AG04449 (cell line): ENCODE measurements at regions not wholly inside any gene's neighbourhood (a gene's known extent, or its start where the extent isn't known, plus 50 kb on each side); places are given as distances from the start of the nearest gene placed in this dataset.

Source experiments
- CTCF ChIA-PET: fragments of 350-600 bp; formaldehyde crosslinking; extraction: SDS; loops from one replicate; lab custom pipeline; 2021; ENCODE audit warnings: antibody characterized with exemption; lab: Yijun Ruan, JAX
- POLR2A ChIA-PET: fragments of 400-600, 350-600 bp; formaldehyde crosslinking; extraction: SDS; loops from one replicate; lab custom pipeline; 2020; ENCODE audit warnings: antibody characterized with exemption, inconsistent platforms; lab: Yijun Ruan, JAX
- DNase-seq: peaks from one replicate; pipeline ENCODE4 v3.0.0-alpha.2; 2010; ENCODE audit warnings: low read depth, low spot score
- H3K4me3 ChIP-seq: 2 replicates; pipeline ENCODE4 v1.5.1; 2011; ENCODE audit warnings: low read depth, mild to moderate bottlenecking, control low read depth, low read length
- CTCF ChIP-seq: IDR thresholded peaks from one replicate; pipeline ENCODE4 v1.5.1; 2011; ENCODE audit warnings: mild to moderate bottlenecking, moderate library complexity, low read length, control low read depth, inconsistent platforms; ENCODE audit not compliant: insufficient read depth; ENCODE audit errors: missing control alignments

GRCh38 chr9:34887841-34888240 is 70.2 kb upstream of the PHF24 start:
- ChIA-PET POLR2A (no interaction called here), CTCF (interaction anchor here (0.7 to 7.0 kb wide), 2 partner anchors 11 to 227 kb away, joined by 3 to 40 read pairs; no protein-coding TSS in a partner anchor)
- DNase-seq: no peak
- no peak overlapping the region for H3K4me3 ChIP-seq
- no peak for TF ChIP-seq CTCF

- ChIA-PET CTCF (interaction anchor here (7.0 kb wide), 1 partner anchor 14 kb away, joined by 40 read pairs; no protein-coding TSS in a partner anchor), POLR2A (no interaction called here)
- no peak for DNase-seq
- no peak overlapping the region for H3K4me3 ChIP-seq
- TF ChIP-seq CTCF: no peak
Observed at GRCh38 chr9:34884747-34885189, 73.3 kb upstream of the PHF24 start.

- ChIA-PET POLR2A (no interaction called here), CTCF (no interaction called here)
- no peak for TF ChIP-seq CTCF
- no peak overlapping the region for H3K4me3 ChIP-seq
- no peak for DNase-seq
Observed at GRCh38 chr9:34876096-34876495, 82.0 kb upstream of the PHF24 start.

- no peak overlapping the region for H3K4me3 ChIP-seq
- DNase-seq: no peak
- CTCF ChIA-PET: interaction anchor here (1.0 to 1.2 kb wide), 2 partner anchors 30 to 169 kb away, joined by 3 read pairs; no protein-coding TSS in a partner anchor
- POLR2A ChIA-PET: no interaction called here
- TF ChIP-seq CTCF: peak; percentile 15
Observed at GRCh38 chr9:34869390-34869789, 88.7 kb upstream of the PHF24 start.

- ChIA-PET POLR2A (no interaction called here), CTCF (no interaction called here)
- no peak for TF ChIP-seq CTCF
- DNase-seq: no peak
- no peak overlapping the region for H3K4me3 ChIP-seq
Observed at GRCh38 chr9:34866614-34867013, 91.5 kb upstream of the PHF24 start.

- no peak overlapping the region for H3K4me3 ChIP-seq
- no peak for DNase-seq
- CTCF ChIA-PET: no interaction called here
Observed at GRCh38 chr9:34863426-34863825, 94.7 kb upstream of the PHF24 start.

More at GRCh38 chr9:34863426-34863825, 94.7 kb upstream of the PHF24 start:
- POLR2A ChIA-PET: no interaction called here
- no peak for TF ChIP-seq CTCF
